GM04503 (cell line): ENCODE measurements at regions not wholly inside any gene's neighbourhood (a gene's known extent, or its start where the extent isn't known, plus 50 kb on each side); places are given as distances from the start of the nearest gene placed in this dataset.

ENCODE experiments used
- DNase-seq: peaks from one replicate; pipeline ENCODE4 v3.0.0-alpha.2; 2012; ENCODE audit warnings: low read depth

DNA sequence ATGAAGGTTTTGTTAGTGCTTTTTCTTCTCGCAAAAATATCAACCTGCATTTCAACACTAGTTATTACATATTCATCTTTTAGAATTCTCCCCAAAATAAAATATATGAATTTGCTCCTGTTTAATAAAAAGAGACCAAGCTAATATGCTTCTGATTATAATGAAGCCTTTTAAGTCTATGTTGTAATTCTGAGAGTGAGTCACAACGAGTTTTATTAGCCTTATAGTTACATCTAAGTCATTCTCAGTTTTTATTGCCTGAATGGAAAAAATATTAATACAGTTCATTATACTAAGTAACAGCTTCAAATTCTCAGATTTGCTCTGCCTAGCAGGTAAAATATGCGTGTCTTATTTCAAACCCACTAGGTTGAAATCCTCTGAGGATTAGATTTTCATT lies 152.4 kb upstream of the CELF2 start:
- no peak for DNase-seq

DNA sequence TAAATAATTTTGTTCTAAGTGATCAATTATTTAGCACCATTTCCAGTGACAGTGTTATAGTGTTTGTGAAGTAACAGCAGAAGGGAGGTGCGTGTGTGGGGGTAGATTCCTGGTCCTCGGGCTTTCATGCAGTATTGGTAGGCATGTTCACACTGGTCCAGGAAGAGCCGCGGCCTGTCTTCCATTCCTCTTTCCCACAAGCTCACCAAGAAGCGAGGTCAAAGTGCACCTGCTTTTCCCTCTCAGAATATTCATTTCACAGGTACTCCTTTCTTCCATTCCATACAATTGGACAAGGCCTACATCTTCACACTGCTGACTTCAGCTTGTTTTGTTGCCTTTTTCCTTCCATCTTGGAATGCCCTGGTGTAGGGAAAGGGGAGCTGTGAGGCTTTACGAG lies 151.8 kb upstream of the CELF2 start:
- no peak for DNase-seq

DNA sequence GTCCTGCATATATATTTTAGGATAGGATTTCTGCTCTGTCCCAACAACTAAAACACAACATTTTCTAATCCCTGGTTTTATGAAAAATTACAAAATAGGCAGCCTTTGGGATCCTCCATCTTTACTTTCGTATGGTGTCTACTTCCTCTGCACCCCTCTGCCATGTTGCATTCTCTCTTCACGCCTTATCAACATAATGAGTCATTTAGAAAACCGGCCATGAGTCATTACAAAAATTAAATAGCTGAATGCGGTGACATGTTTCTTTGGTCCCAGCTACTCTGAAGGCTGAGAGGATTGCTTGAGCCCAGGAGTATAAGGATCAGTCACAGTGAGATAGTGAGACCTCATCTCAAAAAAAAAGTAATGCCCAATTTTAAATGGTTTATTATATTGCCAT lies 148.1 kb upstream of the CELF2 start:
- no peak for DNase-seq

DNA sequence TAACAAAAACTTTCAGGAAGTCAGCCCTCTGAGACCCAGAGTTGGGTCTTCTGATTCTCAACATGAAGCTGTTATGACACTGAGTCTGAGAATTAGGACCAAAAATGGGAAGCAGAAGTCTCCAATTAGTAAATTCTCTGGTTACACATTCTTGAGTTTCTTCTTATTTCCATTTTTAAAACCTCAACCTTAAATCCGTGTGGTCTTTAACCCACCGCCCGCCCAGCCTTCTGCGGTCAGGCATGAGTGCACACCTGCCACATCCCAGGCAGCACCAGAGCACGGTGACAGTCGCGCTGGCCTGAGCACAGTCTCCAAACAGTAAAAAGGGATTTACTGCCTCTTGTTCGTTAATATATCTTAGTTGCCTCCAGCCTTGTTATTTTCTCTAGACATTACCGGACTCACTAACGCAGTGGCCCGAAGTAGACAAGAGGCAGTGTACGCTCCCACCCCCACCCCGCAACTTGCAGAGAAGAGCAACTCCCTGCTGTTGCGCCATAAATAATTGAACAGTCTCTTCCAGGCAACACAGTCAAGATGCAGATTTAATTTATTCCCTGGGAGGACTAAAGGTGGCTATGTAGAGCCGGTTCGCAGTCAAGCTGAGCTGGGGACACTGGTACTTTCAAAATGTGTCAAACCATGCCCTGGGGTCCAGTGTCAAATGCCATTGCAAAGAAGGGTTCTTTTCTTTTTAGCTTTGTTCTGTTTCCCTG lies 147.0 kb upstream of the CELF2 start:
- DNase-seq, result no peak

DNA sequence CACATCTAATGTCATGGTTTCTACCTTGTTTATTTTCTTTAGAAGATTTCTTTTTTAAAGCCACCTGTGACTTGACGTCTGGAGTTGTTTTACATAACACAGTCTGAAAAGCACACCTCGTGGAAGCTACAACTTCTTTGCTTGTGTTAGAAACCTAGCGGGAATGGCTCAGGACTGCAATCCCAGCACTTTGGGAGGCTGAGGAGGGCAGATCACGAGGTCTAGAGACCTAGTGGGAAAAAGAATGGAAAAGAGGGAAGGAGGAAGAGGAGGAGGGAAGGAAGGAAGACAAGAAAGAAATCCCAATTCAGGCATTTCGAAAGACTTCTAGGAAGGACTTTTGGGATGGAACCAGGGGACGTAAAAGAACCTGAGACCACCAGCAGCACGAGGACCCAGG lies 146.3 kb upstream of the CELF2 start:
- no peak for DNase-seq

DNA sequence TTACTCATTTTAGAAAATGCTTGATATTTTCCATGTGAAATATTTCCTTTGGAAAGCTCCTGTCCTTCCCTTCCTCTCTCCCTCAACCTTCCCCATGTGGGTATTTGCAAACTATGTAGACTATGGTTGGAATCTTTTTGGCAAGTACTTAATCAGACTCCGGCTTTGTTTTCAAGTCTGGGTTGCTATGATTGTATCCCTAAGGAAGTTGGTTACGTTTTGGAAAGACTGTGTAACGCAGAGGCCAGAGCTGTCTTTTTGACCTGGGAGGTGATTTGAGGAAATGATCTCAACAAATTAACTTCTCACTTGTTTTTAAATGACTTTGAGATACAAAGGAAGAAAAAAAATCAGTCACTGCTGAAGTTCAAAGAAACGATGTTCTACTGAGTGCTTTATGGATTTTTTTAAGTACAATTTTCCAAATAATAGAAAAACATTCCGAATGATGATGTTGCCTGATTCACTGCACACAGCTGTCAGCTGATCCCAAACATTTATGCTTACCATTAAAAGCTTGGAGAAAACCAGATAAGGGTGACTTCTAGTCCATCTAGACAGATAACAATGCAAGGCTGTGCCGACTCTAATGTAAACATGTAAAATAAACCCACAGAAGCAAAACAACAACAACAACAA lies 145.5 kb upstream of the CELF2 start:
- peak; percentile 83 for DNase-seq

DNA sequence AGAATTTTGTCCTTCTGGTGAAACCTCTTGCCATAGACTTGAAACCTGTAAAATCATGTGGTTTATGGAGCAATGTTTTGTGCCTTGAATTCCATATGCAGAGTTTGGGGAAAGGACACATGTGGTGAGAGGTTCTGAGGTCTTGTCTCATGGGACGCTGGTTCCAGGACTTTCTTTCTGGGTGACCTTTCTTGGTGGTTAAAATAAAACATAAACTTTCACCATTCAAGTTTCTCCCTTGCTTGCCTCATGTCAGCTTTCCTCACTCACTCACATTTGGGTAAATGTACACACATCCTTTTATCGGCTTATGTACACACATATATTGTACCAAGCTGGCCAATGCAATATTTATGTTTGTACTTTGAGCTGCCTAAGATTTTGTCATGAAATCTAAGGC lies 144.9 kb upstream of the CELF2 start:
- no peak for DNase-seq

DNA sequence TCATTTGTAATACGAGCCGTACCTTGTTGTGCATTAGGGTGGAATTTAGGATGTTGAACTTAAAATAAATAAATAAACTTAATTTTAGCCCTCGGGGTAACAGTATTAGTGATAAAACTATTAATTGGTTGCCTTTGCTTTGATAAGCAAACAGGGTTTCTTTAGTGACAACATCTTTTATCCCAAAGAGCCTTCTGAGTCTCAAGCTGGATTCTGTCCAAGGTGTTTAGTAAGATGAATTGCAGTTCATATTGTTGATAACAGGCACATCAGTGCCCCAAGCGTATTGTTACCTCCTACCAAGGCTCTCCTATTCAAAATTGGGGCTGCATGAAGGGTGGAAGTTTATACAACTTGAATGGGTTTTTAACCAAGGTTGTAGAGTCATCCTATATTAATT lies 144.4 kb upstream of the CELF2 start:
- DNase-seq, result no peak

DNA sequence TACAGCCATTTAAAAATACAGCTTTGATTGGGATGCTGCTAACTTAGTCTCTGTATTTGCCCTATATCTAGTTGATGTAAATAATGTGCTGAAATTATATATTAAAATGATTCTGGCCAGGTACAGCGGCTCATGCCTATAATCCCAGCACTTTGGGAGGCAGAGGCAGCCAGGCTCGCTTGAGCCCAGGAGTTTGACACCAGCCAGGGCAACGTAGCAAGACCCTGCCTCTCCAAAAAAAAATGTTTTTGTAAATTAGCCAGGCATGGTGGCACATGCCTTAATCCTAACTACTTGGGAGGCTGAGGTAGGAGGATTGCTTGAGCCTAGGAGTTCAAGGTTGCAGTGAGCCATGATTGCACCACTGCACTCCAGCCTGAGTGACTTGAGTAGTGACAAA lies 143.8 kb upstream of the CELF2 start:
- no peak for DNase-seq

DNA sequence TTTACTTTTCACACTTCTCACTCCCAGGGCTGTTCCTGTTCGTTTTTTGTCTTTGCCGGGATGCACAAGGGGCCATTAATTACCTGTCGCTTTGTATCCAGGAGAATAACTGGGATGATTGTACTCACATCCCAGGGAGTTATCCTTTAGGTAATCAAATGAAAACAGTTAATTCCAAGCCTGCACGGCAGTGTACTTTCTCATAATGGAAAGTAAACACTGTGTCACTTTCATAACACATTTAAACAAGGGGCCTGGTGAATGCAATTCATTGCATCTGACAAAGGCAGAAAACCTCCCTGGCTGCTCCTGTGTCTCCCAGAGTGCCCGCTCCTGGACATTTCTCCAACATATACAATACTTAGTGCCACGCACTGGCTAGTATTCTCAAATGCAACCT lies 138.7 kb upstream of the CELF2 start:
- DNase-seq, result no peak

DNA sequence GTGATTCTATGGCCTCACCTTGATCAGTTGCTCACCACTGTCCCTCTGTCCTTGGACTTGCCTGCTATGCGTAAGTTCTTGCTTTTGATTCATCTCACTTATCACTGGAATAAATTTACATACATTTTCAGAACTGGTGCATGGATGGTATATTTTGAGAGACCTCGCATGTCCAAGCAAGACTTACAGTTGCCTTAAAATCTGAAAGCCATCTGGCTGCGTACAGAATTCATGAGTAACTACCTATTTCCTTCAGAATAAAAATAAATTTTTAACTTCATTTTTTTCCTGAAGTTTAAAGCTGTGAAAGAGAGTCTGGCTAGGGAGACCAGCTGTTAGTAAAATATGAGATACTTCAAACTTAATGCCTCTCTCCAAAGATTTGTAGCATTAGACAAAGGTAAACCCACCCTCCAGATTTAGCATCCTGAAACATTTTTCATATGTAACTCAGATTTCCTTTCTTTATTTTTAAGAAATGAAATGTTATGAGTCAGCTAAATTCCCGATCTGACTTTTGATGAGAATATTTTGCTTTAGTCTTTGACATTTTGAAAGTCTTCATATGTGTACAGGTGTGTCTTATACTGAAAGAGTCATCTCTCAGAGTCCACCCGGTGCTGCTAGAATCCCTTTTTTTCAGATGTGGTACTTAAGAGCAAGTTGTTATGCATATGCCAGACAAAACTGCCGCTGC lies 136.4 kb upstream of the CELF2 start:
- DNase-seq, result no peak

DNA sequence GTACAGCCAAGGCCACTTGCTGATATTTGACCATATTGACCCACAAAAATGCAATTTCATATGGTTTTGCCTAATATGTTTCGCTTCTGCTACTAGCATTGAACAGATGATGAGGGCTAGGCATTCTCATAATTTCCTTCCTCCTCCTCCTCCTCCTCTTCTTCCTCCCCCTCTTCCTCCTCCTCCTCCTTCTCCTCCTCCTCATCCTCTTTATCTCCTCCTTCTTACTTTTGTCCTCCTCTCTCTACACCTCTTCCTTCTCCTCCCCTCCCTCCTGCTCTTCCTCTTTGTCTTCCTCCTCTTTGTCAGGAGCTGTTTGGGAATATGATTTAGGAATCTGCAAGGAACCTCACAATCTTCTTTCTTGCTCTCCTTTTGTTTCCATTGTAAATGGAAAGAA lies 133.9 kb upstream of the CELF2 start:
- no peak for DNase-seq

DNA sequence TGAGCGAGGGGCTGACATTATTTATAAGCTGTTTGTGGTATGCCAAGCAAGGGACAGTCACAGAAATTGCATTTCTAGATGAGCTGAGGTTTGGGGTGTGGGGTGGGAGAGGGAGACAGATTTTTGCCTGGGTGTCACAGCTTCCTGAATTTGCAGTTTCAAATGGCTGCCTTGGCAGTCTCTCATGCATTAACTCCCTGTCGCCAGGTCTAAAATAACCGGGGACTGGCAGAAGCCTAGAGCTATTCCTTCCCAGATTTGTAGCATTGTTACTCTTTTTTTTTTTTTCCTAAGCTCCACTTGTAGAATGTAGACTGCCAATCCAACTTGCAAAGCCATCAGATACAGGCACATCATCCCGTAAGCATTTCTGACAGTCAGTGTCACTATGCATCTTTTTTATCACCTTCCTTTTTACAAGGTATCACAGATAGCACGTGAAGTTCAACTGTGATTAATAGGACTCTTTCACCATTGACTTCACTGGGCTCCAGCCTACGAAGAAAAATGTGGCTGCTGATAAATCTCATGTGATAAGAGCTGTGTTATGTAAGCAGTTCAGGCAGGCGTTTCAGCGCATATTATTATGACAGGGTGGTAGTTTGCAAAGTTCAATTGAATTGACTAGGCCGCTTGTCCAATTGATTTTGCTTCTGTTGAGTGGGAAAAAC lies 130.7 kb upstream of the CELF2 start:
- DNase-seq, result no peak

DNA sequence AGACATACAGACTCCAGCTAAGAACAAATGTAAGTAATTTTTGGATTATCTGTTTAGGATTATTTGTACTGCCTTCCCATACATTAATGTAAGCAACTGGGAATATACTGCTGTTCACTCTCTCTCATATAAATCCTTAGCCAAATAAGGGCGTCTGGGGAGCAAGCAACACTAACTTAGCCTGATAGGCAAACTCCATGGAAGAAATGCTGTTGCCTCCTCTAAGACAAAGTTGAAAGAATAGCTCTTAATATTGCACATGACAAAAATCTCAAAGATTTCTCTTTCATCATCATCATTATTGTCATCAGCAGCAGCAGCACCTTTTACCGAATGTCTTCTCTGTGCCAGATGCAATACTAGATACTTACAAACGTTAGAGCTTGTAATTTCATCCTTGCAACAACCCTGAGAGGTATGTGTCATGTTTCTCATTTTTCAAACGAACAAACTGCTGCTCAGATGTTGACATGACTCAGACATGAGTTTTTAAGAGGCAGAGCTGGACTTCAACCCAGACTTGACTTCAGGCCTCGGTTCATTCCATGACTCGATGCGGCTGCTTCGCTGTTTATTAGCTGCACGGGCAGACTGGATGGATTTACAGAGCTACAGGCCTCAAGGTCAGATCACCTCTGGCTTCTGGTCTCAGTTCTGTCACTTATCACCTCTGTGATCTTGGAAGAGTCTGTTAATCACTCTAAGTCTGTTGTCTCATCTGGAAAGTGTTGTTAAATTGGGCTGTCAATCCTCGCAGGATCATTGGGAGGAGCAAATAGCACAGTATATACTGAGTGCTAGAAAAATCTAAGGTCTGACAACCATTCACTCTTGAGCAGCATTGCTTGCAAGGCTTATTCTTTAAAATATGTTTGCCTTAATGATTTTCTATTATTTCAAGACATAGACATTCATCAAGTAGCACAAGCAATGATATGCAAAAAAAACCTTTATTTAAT lies 126.3 kb upstream of the CELF2 start:
- peak; percentile 33 for DNase-seq

DNA sequence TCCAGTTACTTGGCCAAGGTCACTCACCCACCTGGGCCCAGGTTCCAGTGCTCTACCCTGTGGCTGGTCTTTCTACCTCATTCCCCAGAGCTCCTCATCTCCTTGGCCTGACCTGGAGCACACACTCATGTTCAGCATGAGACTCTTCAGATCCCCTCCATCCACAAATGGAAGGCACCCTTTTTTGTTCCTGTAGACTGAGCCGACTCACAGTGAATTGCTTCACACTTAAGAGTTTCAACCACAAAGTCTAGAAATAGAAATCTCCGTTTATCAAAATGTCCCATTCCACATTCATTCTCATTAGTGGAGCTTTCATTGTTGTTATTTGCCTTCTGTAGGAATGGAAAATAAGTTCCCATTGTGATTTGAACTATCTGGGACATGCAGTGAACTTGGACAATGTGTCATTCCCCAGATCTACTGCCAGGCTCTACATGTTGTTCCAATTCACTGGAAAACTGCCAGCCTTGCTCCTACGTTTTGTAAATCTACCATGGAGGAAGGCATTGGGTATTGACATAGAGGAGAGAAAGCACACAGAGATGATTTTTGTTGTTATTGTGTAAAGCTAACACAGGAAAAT lies 125.3 kb upstream of the CELF2 start:
- DNase-seq, result no peak

DNA sequence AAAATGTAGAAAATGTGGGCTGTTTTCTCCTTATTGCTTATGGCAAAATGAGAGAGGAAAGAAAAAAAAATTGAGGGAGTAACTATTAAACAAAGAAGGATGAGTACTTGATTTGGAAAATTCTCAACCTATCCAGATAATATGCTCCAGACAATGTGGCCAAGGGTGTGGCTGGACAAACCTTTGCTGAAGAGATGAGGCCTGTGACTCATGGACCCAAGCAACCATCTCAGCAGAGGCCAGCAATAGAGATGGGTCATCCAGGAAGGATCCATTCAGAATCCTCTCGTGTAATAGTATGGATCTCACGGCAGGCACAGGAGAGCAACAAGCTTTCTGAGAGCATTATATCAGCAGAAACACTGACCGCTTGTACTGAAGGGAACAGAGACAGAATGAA lies 120.3 kb upstream of the CELF2 start:
- DNase-seq, result no peak

DNA sequence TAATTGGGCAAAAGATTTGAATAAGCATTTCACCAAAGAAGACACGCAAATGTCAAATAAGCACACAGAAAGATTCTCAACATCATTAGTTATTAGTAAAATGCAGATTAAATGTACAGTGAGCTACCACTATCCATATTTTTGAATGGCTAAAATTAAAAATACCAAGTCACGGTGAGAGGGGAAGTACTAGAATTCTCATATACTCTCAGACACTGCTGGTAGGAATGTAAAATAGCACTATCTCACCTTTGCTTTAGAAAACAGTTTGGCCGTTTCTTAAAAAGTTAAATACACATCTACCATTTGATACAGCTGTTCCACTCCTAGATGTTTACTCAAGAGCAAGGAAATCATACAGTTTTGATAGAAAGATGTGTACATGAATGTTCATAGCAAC lies 115.8 kb upstream of the CELF2 start:
- no peak for DNase-seq

DNA sequence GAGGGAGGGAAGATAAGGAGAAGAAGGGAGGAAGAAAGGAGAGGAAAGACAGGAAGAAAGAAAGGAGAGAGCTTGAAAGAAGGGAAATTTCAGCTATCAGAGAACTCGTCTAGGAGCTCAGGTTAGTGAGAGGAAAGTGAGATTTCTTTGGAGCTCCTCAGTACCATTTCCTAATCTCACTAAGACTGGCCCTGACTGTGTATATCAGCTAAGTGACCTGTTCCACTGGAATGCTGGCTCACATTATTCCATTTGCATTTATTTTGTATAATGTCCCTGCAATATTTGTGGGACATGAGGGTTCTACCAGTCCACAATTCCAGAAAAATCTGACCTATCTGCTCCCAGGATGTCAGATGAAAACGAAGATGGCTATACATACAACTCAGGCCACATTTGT lies 114.7 kb upstream of the CELF2 start:
- no peak for DNase-seq

DNA sequence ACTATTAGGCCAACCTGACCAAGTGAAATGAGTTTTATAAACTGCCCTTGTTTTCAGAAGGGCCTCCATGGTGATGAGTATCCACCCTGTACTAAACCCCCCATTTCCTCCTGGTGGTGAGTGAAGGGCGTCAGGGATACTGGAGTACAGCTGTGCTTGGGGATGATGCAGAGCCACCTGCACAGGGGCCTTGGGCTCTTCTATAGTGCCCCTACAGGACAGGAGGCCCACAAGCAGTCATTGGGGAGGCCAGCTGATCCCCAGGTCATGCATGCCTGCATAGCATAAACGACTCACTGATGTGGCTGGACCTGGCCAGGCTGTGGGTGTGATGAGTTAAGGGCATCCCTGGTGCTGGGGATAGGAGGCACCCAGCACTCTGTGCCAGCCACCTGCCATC lies 114.1 kb upstream of the CELF2 start:
- DNase-seq, result no peak

DNA sequence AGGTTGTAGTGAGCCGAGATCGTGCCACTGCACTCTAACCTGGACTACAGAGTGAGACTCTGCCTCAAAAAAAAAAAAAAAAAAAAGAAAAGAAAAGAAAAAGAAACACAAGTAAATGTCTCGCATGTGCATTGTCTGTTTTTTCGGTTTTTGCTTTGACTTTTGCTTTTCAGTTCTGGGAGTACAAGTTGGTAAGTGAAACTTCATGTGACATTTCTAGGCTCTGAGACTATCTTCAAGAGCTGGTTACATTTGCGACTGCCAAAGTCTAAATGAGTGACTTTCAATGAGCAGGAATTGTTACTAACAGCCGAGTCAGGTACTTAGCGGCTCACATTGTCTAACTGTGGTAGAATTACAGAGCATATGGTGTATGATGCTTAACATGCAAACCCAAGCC lies 107.0 kb upstream of the CELF2 start:
- no peak for DNase-seq

DNA sequence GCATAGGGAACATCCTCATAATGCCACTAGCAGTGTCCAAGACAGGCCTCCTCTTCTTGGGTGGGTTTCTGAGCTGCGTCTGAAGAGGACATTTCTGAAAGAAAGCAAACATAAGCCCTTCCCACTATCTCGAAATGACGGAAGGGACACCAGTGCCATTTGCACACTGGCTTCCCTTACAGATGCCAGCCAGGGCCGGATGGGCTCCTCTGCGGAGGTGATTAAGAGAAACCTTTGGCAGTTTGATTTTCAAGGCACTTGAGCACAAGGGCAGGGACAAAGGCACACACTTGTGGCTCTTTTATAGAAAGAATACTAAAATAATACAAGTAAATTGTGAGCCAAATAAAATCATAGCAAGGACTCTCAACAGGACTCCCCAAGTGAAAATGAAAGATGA lies 106.6 kb upstream of the CELF2 start:
- no peak for DNase-seq
